Panc1 (cell line): ENCODE measurements at regions not wholly inside any gene's neighbourhood (a gene's known extent, or its start where the extent isn't known, plus 50 kb on each side); places are given as distances from the start of the nearest gene placed in this dataset.

Experiments
- ATAC-seq: fragments of 200-7000 bp; cut with Tn5 transposase; 2 replicates; pipeline ENCODE4 v1.9.1; 2020; ENCODE audit warnings: mild to moderate bottlenecking, moderate library complexity
- BruUV-seq: library from RNA; stranded (reverse); fragments of 400-500 nt; replicated peaks from 2 replicates; lab custom pipeline; 2021; lab: Mats Ljungman, UMichigan
- CTCF ChIA-PET: fragments of 300-600 bp; sonication (Branson Sonifier 250); formaldehyde crosslinking; loops from one replicate; lab custom pipeline; 2022; ENCODE audit warnings: antibody characterized with exemption; lab: Charles Lee
- POLR2A ChIA-PET: fragments of 300-600 bp; sonication (Branson Sonifier 250); formaldehyde crosslinking; loops from one replicate; lab custom pipeline; 2022; ENCODE audit warnings: antibody characterized with exemption; lab: Charles Lee
- DNase-seq: peaks from one replicate; pipeline ENCODE4 v3.0.0-alpha.2; 2010; ENCODE audit warnings: low read depth, low spot score
- H3K27ac ChIP-seq: 2 replicates; pipeline ENCODE4 v1.5.1; 2011; ENCODE audit warnings: mild to moderate bottlenecking, low read length, inconsistent platforms
- H3K27me3 ChIP-seq: fragments of 200-500 bp; sonication (Bioruptor generic); 2 replicates; pipeline ENCODE4 v1.6.0; 2014; ENCODE audit warnings: low read length, inconsistent platforms; ENCODE audit not compliant: control insufficient read depth, insufficient read depth
- H3K36me3 ChIP-seq: fragments of 200-500 bp; sonication (Bioruptor generic); 2 replicates; pipeline ENCODE4 v1.5.1; 2014; ENCODE audit warnings: inconsistent platforms, mild to moderate bottlenecking, low read length, moderate library complexity; ENCODE audit not compliant: control insufficient read depth, insufficient read depth
- H3K4me1 ChIP-seq: 2 replicates; pipeline ENCODE4 v1.5.1; 2011; ENCODE audit warnings: inconsistent platforms, mild to moderate bottlenecking, low read length, moderate library complexity; ENCODE audit not compliant: control insufficient read depth, insufficient read depth
- H3K4me3 ChIP-seq, 2 experiments: 2 replicates each; pipeline ENCODE4 v1.5.1; 2011 to 2012; ENCODE audit warnings: low read depth in 2 of 2, low read length in 2 of 2, mild to moderate bottlenecking in 2 of 2, inconsistent platforms in 1 of 2, moderate library complexity in 1 of 2
- H3K9me3 ChIP-seq: fragments of 200-500 bp; sonication (Bioruptor generic); 2 replicates; pipeline ENCODE4 v1.5.1; 2014; ENCODE audit warnings: low read depth, mild to moderate bottlenecking, inconsistent platforms, low read length, moderate library complexity; ENCODE audit not compliant: control insufficient read depth, insufficient read depth
- POLR2AphosphoS5 ChIP-seq: IDR thresholded peaks from 2 replicates; pipeline ENCODE4 v1.6.1; 2012; ENCODE audit warnings: mild to moderate bottlenecking, low read depth, low read length, moderate library complexity
- SIN3A ChIP-seq: IDR thresholded peaks from 2 replicates; pipeline ENCODE4 v1.6.1; 2012; ENCODE audit warnings: low read depth, mild to moderate bottlenecking, low read length, moderate library complexity, borderline replicate concordance; ENCODE audit not compliant: insufficient read depth
- TCF7L2 ChIP-seq: IDR thresholded peaks from 2 replicates; pipeline ENCODE4 v1.6.1; 2011; ENCODE audit warnings: mild to moderate bottlenecking, low read depth, low read length, inconsistent platforms
- in situ Hi-C: cut with HindIII; loops from 2 replicates; pipeline ENCODE4 v1.10.0; 2016; ENCODE audit warnings: low sequenced_read_pairs, low pct_unique_long_range_greater_than_20kb
- intact Hi-C: fragments of 100-400 bp; cut with micrococcal nuclease; formaldehyde crosslinking; loops from one replicate; pipeline ENCODE4 v1.10.0; 2022; ENCODE audit not compliant: unreplicated experiment
- TF ChIP-seq, protein P1 (sequence below): fragments of 450-650 bp; IDR thresholded peaks from 2 replicates; pipeline ENCODE4 v1.5.1; 2017; ENCODE audit warnings: mild to moderate bottlenecking
- TF ChIP-seq, protein P2 (sequence below), 2 experiments: IDR thresholded peaks; 2 replicates each; pipeline ENCODE4 v1.6.1; 2011 to 2012; ENCODE audit warnings: low read depth in 2 of 2, control low read depth in 1 of 2, low read length in 1 of 2, mild to moderate bottlenecking in 1 of 2, moderate library complexity in 1 of 2; ENCODE audit not compliant: insufficient read depth in 1 of 2

DNA sequence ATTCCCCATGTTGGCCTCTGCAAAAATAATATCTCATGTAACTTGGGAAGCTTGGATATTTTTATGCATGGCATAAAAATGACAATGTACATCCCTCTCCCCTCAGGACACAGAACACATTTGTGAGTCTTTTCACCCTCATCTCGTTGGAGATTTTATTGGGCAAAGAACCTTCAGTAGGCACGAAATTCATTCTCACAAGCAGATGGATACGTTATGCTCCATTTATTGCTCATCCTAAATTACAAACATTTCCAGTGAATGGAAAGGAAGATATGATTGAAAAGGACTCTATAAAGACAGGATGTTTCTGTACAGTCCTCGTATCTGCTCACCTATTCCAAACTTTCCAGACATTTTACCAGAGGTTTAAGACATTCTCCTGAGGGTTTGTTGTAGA, 1175.8 kb downstream of the UQCRFS1 start:
- ATAC-seq (no peak), DNase-seq (no peak)
- no peaks in the 10 kb centered on the region for H3K36me3 ChIP-seq
- BruUV-seq, result no TSS peak
- ChIA-PET POLR2A (no interaction called here), CTCF (no interaction called here)
- intact Hi-C loops, result no loop called here
- no peak overlapping the region for H3K27ac ChIP-seq
- TF ChIP-seq, protein P1, sequence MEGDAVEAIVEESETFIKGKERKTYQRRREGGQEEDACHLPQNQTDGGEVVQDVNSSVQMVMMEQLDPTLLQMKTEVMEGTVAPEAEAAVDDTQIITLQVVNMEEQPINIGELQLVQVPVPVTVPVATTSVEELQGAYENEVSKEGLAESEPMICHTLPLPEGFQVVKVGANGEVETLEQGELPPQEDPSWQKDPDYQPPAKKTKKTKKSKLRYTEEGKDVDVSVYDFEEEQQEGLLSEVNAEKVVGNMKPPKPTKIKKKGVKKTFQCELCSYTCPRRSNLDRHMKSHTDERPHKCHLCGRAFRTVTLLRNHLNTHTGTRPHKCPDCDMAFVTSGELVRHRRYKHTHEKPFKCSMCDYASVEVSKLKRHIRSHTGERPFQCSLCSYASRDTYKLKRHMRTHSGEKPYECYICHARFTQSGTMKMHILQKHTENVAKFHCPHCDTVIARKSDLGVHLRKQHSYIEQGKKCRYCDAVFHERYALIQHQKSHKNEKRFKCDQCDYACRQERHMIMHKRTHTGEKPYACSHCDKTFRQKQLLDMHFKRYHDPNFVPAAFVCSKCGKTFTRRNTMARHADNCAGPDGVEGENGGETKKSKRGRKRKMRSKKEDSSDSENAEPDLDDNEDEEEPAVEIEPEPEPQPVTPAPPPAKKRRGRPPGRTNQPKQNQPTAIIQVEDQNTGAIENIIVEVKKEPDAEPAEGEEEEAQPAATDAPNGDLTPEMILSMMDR, result no peak
- no peak for TF ChIP-seq POLR2AphosphoS5
- TF ChIP-seq SIN3A, result no peak
- TF ChIP-seq TCF7L2, result no peak
- TF ChIP-seq, protein P2, sequence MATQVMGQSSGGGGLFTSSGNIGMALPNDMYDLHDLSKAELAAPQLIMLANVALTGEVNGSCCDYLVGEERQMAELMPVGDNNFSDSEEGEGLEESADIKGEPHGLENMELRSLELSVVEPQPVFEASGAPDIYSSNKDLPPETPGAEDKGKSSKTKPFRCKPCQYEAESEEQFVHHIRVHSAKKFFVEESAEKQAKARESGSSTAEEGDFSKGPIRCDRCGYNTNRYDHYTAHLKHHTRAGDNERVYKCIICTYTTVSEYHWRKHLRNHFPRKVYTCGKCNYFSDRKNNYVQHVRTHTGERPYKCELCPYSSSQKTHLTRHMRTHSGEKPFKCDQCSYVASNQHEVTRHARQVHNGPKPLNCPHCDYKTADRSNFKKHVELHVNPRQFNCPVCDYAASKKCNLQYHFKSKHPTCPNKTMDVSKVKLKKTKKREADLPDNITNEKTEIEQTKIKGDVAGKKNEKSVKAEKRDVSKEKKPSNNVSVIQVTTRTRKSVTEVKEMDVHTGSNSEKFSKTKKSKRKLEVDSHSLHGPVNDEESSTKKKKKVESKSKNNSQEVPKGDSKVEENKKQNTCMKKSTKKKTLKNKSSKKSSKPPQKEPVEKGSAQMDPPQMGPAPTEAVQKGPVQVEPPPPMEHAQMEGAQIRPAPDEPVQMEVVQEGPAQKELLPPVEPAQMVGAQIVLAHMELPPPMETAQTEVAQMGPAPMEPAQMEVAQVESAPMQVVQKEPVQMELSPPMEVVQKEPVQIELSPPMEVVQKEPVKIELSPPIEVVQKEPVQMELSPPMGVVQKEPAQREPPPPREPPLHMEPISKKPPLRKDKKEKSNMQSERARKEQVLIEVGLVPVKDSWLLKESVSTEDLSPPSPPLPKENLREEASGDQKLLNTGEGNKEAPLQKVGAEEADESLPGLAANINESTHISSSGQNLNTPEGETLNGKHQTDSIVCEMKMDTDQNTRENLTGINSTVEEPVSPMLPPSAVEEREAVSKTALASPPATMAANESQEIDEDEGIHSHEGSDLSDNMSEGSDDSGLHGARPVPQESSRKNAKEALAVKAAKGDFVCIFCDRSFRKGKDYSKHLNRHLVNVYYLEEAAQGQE (IDR thresholded peaks at IDR 0.05; ENCODE audit: insufficient read depth in 1 of 2, low read depth in 2 of 2, low read length in 1 of 2), result no peak
- H3K27me3 ChIP-seq, result no peaks in the 10 kb centered on the region
- in situ Hi-C loops, result no loop called here
- H3K9me3 ChIP-seq, result no peaks in the 10 kb centered on the region; the same call in 1 of the 2 replicates
- H3K4me3 ChIP-seq, result no peak overlapping the region
- no peaks in the 10 kb centered on the region for H3K4me1 ChIP-seq

DNA sequence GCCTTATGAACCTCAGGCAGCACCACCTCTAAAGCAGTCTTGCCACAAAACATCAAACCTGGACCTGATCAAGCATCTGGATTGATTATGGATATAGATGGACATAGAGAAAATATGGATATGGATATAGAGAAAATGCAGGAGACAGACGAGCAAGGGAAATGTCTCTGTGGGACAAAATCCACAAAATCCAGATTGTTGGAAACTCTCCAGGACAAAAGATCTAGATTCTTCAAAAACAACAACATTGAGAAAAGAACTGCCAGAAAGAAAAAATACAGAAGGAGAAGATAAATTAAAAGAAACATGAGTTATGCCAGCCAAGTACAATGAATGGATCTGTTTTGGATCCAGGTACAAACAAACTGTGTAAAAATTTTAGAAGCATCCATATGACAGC, 1176.5 kb downstream of the UQCRFS1 start:
- Histone ChIP-seq H3K27me3 (no peaks in the 10 kb centered on the region), H3K4me3 (no peak overlapping the region), H3K36me3 (no peaks in the 10 kb centered on the region), H3K9me3 (no peaks in the 10 kb centered on the region; the same call in 1 of the 2 replicates), H3K4me1 (no peaks in the 10 kb centered on the region), H3K27ac (no peak overlapping the region)
- DNase-seq, result no peak
- intact Hi-C loops, result no loop called here
- no TSS peak for BruUV-seq
- CTCF ChIA-PET, result no interaction called here
- POLR2A ChIA-PET, result no interaction called here
- in situ Hi-C loops, result no loop called here
- TF ChIP-seq, protein P1, result no peak
- TF ChIP-seq POLR2AphosphoS5 (no peak), SIN3A (no peak), TCF7L2 (no peak)
- TF ChIP-seq, protein P2 (IDR thresholded peaks at IDR 0.05; ENCODE audit: insufficient read depth in 1 of 2, low read depth in 2 of 2, low read length in 1 of 2), result no peak
- no peak for ATAC-seq
